PC-3 (cell line): ENCODE measurements at regions not wholly inside any gene's neighbourhood (a gene's known extent, or its start where the extent isn't known, plus 50 kb on each side); places are given as distances from the start of the nearest gene placed in this dataset.

Source experiments
- CTCF ChIP-seq: fragments of 300-600 bp; sonication (generic); conservative IDR thresholded peaks from 2 replicates; pipeline ENCODE4 v1.5.1; 2017; ENCODE audit warnings: antibody characterized with exemption, low read depth, mild to moderate bottlenecking, low read length
- EZH2 ChIP-seq: fragments of 300-600 bp; sonication (generic); IDR thresholded peaks from one replicate; pipeline ENCODE4 v1.6.1; 2017; ENCODE audit warnings: antibody characterized with exemption, mild to moderate bottlenecking, low read length; ENCODE audit not compliant: unreplicated experiment

- TF ChIP-seq EZH2 (no peak), CTCF (no peak)
Measured at GRCh38 chr3:78405745-78406144, 1362.1 kb downstream of the ROBO1 start.
